ENCODE measurements at regions not wholly inside any gene's neighbourhood (a gene's known extent, or its start where the extent isn't known, plus 50 kb on each side); places are given as distances from the start of the nearest gene placed in this dataset.
A peak's percentile ranks its signal among the peaks of the same experiment; 100 is the strongest.
"Not testable (repeated sequence)": the region's sequence is repeated elsewhere in the genome, so short reads cannot be mapped to it uniquely, and the experiment has no call there.

DNA sequence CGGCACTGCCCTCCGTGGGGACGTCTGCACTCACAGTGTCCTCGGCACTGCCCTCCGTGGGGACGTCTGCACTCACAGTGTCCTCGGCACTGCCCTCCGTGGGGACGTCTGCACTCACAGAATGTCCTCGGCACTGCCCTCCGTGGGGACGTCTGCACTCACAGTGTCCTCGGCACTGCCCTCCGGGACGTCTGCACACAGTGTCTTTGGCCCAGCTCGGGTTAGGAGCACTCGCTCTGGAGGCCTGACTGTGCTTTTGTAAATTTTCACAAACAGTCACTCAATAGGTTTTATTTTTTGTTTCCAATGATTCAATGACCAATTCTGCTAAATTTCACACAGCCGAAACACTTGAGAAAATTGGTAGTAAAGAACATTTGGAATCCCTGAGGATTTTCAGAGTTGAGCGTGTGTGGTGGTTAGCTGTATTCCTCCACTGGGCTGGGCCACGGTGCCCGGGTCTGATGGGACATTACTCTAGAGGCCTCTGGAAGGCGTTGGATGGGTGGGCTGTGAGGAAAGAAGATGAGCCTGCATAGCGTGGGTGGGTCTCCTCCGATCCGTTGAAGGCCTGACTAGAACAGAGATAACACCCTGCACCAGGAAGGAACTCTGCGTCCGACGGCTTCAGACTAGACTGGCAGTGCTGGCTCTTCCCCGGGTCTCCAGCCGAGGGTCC lies 134.8 kb downstream of the RTP5 start:
- DNase-seq (ENCODE audit: low spot score), result no peak

DNA sequence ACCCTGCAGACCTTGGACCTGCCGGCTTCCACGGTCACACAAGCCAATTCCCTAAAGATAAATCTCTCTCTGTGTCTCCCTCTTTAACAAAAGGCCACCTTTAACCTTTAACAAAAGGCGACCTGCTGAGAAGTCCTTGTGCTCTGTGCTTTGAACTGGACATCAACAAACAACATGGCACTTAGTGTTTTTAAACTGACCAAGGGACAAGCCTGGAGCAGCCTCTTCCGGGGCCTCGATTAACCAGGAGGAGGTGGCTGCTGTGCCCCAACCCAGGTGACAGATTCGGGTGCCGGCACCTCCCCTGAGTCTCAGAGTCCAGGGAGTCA lies 135.3 kb downstream of the RTP5 start:
- DNase-seq (ENCODE audit: low spot score), result no peak

DNA sequence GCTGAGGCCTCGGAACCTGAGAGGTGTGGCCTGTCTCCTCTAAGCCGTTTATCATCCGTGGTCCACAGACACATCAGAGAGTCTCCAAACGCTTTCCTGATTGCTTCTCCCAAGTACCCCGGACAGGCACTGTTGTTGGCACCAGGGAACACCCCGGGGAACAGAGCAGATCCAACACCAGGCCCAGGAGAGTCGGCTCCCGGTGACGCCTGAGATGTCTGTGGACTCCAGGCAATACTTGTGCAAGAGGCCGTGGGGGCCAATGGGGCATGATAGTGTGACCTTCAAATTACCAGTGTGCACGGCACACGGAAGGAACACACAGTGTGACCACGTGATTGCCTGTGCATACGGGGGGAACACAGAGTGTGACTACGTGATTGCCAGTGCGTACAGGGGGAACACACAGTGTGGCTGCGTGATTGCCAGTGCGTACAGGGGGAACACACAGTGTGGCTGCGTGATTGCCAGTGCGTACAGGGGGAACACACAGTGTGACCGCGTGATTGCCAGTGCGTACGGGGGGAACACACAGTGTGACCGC lies 136.6 kb downstream of the RTP5 start:
- not testable (repeated sequence) for DNase-seq (ENCODE audit: low spot score)

DNA sequence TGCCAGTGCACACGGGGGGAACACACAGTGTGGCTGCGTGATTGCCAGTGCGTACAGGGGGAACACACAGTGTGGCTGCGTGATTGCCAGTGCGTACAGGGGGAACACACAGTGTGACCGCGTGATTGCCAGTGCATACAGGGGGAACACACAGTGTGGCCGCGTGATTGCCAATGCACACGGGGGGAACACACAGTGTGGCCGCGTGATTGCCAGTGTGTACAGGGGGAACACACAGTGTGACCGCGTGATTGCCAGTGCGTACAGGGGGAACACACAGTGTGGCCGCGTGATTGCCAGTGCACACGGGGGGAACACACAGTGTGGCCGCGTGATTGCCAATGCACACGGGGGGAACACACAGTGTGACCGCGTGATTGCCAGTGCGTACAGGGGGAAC lies 139.4 kb downstream of the RTP5 start:
- not testable (repeated sequence) for DNase-seq (ENCODE audit: low spot score)

DNA sequence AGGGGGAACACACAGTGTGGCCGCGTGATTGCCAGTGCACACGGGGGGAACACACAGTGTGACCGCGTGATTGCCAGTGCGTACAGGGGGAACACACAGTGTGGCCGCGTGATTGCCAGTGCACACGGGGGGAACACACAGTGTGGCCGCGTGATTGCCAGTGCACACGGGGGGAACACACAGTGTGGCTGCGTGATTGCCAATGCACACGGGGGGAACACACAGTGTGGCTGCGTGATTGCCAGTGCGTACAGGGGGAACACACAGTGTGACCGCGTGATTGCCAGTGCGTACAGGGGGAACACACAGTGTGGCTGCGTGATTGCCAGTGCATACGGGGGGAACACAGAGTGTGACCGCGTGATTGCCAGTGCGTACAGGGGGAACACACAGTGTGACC lies 140.3 kb downstream of the RTP5 start:
- DNase-seq (ENCODE audit: low spot score), result not testable (repeated sequence)

- DNase-seq (ENCODE audit: low spot score), result not testable (repeated sequence)
Observed at GRCh38 chr2:242010252-242011166, 141.0 kb downstream of the RTP5 start.

DNA sequence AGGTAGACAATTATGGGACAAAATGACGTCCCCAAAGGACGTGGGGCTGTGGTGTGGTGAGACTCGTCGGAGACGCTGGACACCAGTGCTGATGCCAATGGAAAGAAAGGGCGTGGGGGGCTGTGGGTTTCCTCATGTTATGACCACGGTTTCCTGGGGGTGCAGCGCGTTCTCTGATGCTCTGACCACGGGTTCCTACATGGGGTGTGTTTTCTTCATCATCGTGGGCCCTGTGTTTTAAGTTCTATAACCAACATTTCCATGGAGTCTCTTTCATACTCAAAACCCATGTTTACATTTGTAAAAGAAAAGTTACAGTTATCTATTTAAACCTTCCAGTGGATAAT lies 141.6 kb downstream of the RTP5 start:
- DNase-seq (ENCODE audit: low spot score), result no peak

- no peak for DNase-seq (ENCODE audit: low spot score)
Observed at GRCh38 chr2:242011516-242011915, 142.0 kb downstream of the RTP5 start.

DNA sequence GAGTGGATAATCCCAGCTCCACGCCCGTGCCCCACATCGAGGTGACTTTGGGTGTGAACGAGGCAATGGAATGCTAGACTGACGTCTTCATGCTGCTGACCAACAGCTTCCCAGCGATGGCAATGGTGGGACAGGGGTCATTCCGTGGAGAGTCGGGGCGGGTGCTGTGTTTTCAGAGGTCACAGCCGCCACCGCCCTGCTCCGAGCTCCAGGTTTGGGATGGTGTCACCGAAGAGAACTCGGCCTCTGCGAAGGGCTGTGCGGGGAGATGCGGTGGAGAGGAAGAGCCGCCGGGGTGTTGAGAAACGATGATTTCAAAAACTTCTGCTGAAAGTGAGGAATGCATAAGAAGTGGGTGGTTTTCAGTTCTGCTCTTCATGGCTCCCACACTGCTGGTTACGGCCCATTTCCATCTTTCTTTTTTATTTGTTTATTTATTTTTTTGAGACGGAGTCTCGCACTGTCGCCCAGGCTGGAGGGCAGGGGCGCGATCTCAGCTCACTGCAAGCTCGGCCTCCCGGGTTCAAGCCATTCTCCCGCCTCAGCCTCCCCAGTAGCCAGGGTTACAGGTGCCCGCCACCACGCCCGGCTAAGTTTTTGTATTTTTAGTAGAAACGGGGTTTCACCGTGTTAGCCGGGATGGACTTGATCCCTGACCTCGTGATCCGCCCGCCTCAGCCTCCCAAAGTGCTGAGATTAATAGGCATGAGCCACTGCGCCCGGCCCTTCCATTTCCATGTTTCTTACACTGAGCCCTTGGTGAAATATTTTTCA lies 142.6 kb downstream of the RTP5 start:
- no peak for DNase-seq (ENCODE audit: low spot score)

- no peak for DNase-seq (ENCODE audit: low spot score)
Observed at GRCh38 chr2:242012956-242013764, 143.6 kb downstream of the RTP5 start.

- DNase-seq (ENCODE audit: low spot score), result no peak
Observed at GRCh38 chr2:242013771-242014170, 144.2 kb downstream of the RTP5 start.

- no peak for DNase-seq (ENCODE audit: low spot score)
Observed at GRCh38 chr2:242015108-242016065, 145.9 kb downstream of the RTP5 start.

GRCh38 chr2:242017086-242017485 lies 147.6 kb downstream of the RTP5 start:
- DNase-seq (ENCODE audit: low spot score), result no peak

DNA sequence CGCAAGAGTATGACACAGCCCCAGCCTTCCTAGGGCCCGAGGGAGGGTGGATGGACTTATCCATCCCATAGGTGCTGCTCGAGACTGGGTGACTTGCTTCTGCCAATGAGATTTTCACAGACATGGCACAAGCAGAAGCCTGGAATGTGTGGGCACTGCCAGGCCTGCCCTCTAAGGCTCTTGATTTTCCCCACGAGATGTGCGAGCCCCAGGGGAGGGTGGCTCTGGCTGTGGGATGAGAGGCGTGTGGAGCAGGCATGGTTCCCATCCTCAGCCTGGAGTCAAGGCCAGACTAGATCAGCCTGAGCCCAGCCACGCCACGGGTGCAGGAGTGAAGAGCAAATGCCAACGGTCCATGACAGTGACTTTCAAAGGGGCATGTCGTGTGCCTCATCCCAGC lies 148.9 kb downstream of the RTP5 start:
- DNase-seq (ENCODE audit: low spot score), result not testable (repeated sequence)

GRCh38 chr2:242019344-242019743 lies 149.8 kb downstream of the RTP5 start:
- DNase-seq (ENCODE audit: low spot score), result no peak

GRCh38 chr2:242020196-242021004 lies 150.9 kb downstream of the RTP5 start:
- peak; percentile 30 for DNase-seq (ENCODE audit: low spot score)

GRCh38 chr2:242022550-242023290 lies 153.2 kb downstream of the RTP5 start:
- no peak for DNase-seq (ENCODE audit: low spot score)

DNA sequence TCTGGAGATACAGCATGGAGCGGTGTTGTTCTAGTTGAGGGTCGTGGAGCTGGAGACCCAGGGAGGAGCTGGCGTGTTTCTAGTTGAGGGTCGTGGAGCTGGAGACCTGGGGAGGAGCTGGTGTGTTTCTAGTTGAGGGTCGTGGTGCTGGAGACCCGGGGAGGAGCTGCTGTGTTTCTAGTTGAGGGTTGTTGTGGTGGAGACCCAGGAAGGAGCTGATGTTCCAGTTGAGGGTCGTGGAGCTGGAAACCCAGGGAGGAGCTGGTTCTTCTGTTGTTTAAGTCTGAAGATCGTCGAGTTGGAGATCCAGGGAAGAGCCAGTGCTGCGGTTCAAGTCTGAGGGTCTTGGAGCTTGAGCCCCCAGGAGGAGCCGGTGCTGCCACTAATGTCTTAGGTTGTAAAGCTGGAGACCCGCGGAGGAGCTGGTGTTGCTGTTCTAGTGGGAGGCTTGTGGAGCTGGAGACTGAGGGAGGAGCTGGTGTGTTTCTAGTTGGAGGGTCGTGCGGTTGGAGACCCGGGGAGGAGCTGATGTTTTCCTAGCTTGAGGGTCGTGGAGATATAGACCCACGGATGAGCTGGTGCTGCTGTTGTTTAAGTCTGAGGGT lies 155.3 kb downstream of the RTP5 start:
- no peak for DNase-seq (ENCODE audit: low spot score)

Measured in AG20443 (cell line).